ENCODE measurements at regions not wholly inside any gene's neighbourhood (a gene's known extent, or its start where the extent isn't known, plus 50 kb on each side); places are given as distances from the start of the nearest gene placed in this dataset.

- DNase-seq, result no peak
These were observed 82.8 kb downstream of the INHBB start for GRCh38 chr2:120428748-120429147.

GRCh38 chr2:120429586-120430500 lies 83.9 kb downstream of the INHBB start:
- no peak for DNase-seq

GRCh38 chr2:120430501-120430830 lies 84.5 kb downstream of the INHBB start:
- DNase-seq, result no peak

GRCh38 chr2:120430957-120431356 lies 85.0 kb downstream of the INHBB start:
- no peak for DNase-seq

GRCh38 chr2:120431386-120432292 lies 85.7 kb downstream of the INHBB start:
- DNase-seq, result no peak

GRCh38 chr2:120432293-120432975 lies 86.5 kb downstream of the INHBB start:
- no peak for DNase-seq

GRCh38 chr2:120432976-120433815 lies 87.3 kb downstream of the INHBB start:
- DNase-seq, result no peak

GRCh38 chr2:120433816-120434290 lies 87.9 kb downstream of the INHBB start:
- no peak for DNase-seq

GRCh38 chr2:120434492-120435308 lies 88.8 kb downstream of the INHBB start:
- DNase-seq, result no peak

- DNase-seq, result no peak
These were observed 89.9 kb downstream of the INHBB start for GRCh38 chr2:120435671-120436459.

GRCh38 chr2:120436460-120436739 lies 90.5 kb downstream of the INHBB start:
- DNase-seq, result no peak

- no peak for DNase-seq
These were observed 91.1 kb downstream of the INHBB start for GRCh38 chr2:120436885-120437603.

- DNase-seq, result no peak
These were observed 91.7 kb downstream of the INHBB start for GRCh38 chr2:120437604-120438000.

GRCh38 chr2:120438301-120439066 lies 92.5 kb downstream of the INHBB start:
- DNase-seq, result no peak

- no peak for DNase-seq
These were observed 93.1 kb downstream of the INHBB start for GRCh38 chr2:120439067-120439368.

- no peak for DNase-seq
These were observed 93.9 kb downstream of the INHBB start for GRCh38 chr2:120439637-120440384.

GRCh38 chr2:120440521-120441350 lies 94.8 kb downstream of the INHBB start:
- no peak for DNase-seq

GRCh38 chr2:120441351-120441700 lies 95.4 kb downstream of the INHBB start:
- DNase-seq, result no peak

Measured in NCI-H2227 treated with DMSO at 0.1 percent for 48 hours (cell line).